ENCODE measurements at regions not wholly inside any gene's neighbourhood (a gene's known extent, or its start where the extent isn't known, plus 50 kb on each side); places are given as distances from the start of the nearest gene placed in this dataset.
A peak's percentile ranks its signal among the peaks of the same experiment; 100 is the strongest.
"Not testable (repeated sequence)": the region's sequence is repeated elsewhere in the genome, so short reads cannot be mapped to it uniquely, and the experiment has no call there.

- no peak for DNase-seq (ENCODE audit: low spot score)
These were observed 245.9 kb downstream of the MID1IP1 start for GRCh38 chrX:39047174-39047573.

- DNase-seq (ENCODE audit: low spot score) = no peak
These were observed 248.7 kb downstream of the MID1IP1 start for GRCh38 chrX:39049975-39050374.

GRCh38 chrX:39050427-39050826 is 249.2 kb downstream of the MID1IP1 start:
- no peak for DNase-seq (ENCODE audit: low spot score)

DNA sequence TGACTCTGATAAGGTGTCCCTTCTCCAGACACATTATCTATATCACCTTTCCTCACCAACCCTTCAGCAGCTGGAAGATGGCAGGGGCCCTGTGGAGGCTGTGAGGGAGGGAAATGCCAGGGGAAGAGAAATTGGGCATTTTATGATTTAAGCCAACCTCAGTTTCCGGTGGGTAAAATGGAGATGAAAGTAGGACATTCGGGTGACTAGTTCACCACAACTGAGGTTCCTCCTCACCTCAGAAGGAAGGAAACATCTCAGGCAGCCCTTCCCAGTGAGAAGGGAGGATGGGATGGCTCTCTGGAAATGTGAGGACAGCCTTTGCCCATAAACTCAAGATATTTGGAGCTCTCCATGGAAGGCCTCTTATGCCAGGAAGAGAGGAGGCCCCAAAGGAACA is 251.5 kb downstream of the MID1IP1 start:
- DNase-seq (ENCODE audit: low spot score) = no peak

- no peak for DNase-seq (ENCODE audit: low spot score)
These were observed 257.5 kb downstream of the MID1IP1 start for GRCh38 chrX:39058724-39059123.

- no peak for DNase-seq (ENCODE audit: low spot score)
These were observed 258.6 kb downstream of the MID1IP1 start for GRCh38 chrX:39059866-39060265.

DNA sequence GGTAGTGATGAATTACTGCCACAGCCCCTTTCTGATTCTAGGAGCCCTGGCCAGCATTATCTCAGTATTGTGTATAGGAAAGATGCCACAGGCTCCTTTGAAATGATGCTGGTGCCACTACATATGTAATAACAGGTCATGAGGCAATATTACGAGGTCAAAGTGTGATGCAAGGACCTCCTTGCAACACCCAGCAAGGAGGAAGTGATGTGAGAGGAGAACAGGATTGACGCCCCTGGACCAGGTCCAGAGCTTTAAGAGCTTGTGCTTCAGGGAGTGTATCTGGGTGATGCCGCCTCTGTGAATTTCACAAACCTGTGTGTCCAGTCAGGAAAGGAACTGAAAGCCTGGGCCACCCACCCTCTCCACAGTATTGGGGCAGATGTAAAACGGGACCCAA is 261.8 kb downstream of the MID1IP1 start:
- no peak for DNase-seq (ENCODE audit: low spot score)

DNA sequence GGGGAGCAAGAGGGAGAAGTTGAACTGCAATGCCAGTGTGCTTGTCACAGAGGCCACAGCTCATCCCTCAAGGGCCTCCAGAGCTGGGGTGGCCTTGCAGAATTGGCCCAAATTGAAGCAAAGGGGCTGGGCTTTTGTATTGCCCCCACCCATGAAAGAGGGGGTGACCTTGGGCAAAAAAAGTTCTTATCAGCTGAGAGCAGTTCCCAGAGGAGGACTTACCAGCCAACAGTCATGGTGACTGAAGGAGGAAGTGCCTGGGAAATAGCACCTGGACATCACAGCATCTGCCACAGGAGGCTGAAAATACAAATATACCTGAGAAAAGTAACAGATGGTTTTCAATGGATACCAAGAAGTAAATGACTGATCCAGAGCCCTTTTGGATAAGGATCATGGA is 262.4 kb downstream of the MID1IP1 start:
- no peak for DNase-seq (ENCODE audit: low spot score)

DNA sequence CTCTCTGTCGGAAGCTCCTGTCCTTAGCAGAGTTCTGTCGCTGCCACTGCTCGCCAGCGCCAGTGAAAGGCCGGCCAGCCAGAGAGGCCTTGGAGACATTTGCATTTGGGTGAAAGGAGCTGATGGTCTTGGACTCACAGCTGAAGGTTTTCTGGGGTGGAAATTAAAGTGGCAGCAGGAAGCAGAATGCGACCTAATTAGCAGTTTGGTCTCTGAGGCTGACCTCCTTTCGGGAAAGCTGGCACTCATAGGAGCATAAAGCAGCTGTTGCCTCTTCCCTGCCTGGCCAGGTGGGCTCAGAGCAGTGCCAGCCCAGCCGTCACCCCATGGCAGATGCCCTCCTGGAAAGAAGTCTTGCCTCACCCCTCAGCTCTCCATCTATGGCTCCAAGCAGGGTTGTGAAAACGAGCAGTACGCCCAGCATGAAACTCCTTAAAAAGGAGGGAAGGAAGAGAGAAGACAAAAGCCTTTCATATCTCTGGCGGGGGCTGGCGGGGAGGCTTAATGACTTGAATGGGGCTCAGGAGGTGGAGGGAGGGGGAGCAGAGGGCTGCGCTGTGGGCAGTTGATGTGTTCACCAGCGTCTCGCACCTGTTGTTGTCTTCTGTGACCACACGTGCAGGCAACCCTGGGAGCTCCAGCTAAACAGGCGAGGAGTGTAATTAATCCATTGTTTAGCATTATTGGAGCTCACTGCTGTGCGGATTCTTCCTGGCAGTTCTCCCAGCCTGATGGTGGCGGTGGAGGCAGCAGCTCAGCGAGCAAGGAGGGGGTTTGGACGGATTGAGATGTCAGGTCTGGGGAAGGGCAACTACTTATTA is 264.0 kb downstream of the MID1IP1 start:
- peak; percentile 41 for DNase-seq (ENCODE audit: low spot score)

DNA sequence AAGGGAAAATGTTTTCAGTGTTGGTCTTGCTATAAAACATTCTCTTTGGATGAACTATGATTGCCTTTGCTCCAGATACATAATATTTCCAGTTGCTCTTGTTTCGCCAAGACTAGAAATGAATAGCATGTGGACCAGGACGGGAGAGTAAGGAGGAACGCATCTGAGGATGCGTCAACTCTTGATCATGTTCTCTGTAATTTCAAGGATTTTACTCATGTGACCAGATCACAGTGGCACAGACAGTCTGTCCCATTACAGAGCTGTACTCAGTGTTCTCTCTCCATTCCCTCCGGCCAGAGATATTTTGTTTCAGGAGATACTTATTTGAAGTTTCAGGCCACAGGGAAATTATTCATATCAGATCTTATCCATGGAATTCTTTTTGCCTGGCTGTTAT is 266.6 kb downstream of the MID1IP1 start:
- no peak for DNase-seq (ENCODE audit: low spot score)

GRCh38 chrX:39068634-39069033 is 267.4 kb downstream of the MID1IP1 start:
- DNase-seq (ENCODE audit: low spot score) = not testable (repeated sequence)

GRCh38 chrX:39070009-39070408 is 268.8 kb downstream of the MID1IP1 start:
- DNase-seq (ENCODE audit: low spot score) = no peak

GRCh38 chrX:39073131-39073530 is 271.9 kb downstream of the MID1IP1 start:
- no peak for DNase-seq (ENCODE audit: low spot score)

DNA sequence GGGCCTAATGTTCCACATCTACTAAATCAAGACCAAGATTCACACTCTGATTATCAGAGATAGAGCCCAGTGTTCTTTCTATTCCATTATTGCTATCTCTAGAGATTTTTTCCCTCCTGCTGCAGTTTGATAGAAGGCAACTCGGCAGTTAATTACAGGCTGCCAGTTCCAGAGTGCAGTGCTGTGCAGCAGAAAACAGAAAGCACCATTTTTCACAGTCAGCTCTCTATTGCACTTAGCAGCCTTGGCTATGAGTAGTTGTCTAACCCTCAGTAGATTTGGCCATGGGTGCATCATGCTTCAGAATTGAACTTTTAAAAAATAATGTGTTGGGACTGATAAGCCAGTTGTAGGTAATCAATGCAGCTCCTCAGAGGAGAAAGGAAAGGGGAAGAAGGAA is 295.3 kb downstream of the MID1IP1 start:
- no peak for DNase-seq (ENCODE audit: low spot score)

GRCh38 chrX:39104745-39105144 is 303.5 kb downstream of the MID1IP1 start:
- DNase-seq (ENCODE audit: low spot score) = no peak

- no peak for DNase-seq (ENCODE audit: low spot score)
These were observed 310.9 kb downstream of the MID1IP1 start for GRCh38 chrX:39112143-39112542.

GRCh38 chrX:39115166-39115565 is 313.9 kb downstream of the MID1IP1 start:
- no peak for DNase-seq (ENCODE audit: low spot score)

DNA sequence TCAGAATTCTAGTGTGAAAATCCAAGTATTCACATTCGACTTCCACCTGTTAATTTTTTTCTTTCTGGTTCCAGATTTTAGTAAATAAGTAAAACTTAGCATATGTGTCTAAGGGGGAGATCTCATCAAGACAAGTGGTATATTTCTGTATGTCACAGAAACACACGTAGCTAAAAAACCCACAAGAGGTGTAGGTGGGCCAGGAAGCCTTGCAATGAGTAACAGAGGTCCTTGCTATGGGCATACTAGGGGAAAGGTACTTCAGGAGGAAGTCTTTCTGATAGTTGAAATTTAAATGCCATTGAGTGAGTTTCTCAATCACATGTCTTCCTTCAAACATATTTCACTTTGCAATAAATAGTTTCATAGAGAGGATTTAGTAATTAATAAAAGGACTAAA is 315.8 kb downstream of the MID1IP1 start:
- no peak for DNase-seq (ENCODE audit: low spot score)

- no peak for DNase-seq (ENCODE audit: low spot score)
These were observed 320.6 kb downstream of the MID1IP1 start for GRCh38 chrX:39121903-39122302.

GRCh38 chrX:39125834-39126233 is 324.6 kb downstream of the MID1IP1 start:
- DNase-seq (ENCODE audit: low spot score) = no peak

GRCh38 chrX:39133971-39134370 is 332.7 kb downstream of the MID1IP1 start:
- DNase-seq (ENCODE audit: low spot score) = peak; percentile 33

- DNase-seq (ENCODE audit: low spot score) = no peak
These were observed 336.2 kb downstream of the MID1IP1 start for GRCh38 chrX:39137363-39137954.

DNA sequence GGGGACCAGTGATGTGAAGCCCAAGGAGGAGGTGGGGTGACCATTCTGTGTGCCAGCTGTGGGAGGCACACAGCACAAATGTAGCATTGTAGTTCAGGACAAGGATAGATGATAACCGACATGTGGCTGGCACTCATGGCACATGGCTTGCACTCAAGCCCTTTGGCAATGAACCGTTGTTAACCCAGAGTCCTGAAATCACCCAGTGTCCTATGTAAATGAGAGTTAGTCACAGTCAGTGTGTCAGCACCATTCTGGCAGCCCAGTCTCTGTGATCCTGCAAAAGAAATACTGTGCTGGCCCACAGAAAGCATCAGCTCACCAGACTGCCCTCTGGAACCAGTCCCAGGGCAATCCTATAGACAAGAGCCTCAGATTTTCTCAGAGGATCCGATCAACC is 339.3 kb downstream of the MID1IP1 start:
- no peak for DNase-seq (ENCODE audit: low spot score)

GRCh38 chrX:39144323-39144722 is 343.1 kb downstream of the MID1IP1 start:
- DNase-seq (ENCODE audit: low spot score) = no peak
